ENCODE measurements at regions not wholly inside any gene's neighbourhood (a gene's known extent, or its start where the extent isn't known, plus 50 kb on each side); places are given as distances from the start of the nearest gene placed in this dataset.
A peak's percentile ranks its signal among the peaks of the same experiment; 100 is the strongest.

- Histone ChIP-seq H3K4me3 (ENCODE audit: low read depth, low read length) (no peak overlapping the region), H3K36me3 (ENCODE audit: control insufficient read depth, insufficient read depth, low read length) (no peaks in the 10 kb centered on the region), H3K27me3 (ENCODE audit: control insufficient read depth, insufficient read depth, low read length) (no peaks in the 10 kb centered on the region)
- FAIRE-seq (no peak), DNase-seq (ENCODE audit: low read depth) (no peak)
- TF ChIP-seq CTCF (IDR thresholded peaks at IDR 0.05; ENCODE audit: insufficient read depth, low read length, severe bottlenecking): no peak
These were observed 137.7 kb upstream of the CCDC150 start for GRCh38 chr2:196501836-196502235.

DNA sequence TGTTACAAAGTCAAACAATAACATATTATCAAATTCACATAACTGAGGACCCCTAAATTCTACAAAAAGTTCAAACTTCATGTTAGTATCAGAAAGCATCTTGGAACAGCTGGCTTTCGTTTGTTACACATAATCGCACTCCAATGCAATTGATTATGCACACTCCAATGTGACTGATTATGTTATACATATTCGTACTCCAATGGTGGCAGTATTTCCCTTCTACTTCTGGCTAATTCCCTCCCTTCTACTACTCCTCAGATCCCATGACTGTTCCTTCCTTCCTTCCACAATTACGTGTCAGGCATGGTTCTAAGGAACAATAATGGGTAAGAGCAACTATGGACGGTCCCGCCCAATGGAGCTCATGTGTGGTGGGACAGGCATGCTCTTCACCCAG lies 137.1 kb upstream of the CCDC150 start:
- H3K27me3 ChIP-seq (ENCODE audit: control insufficient read depth, insufficient read depth, low read length): no peaks in the 10 kb centered on the region
- no peak for DNase-seq (ENCODE audit: low read depth)
- TF ChIP-seq CTCF (IDR thresholded peaks at IDR 0.05; ENCODE audit: insufficient read depth, low read length, severe bottlenecking): no peak
- no peak overlapping the region for H3K4me3 ChIP-seq (ENCODE audit: low read depth, low read length)
- no peaks in the 10 kb centered on the region for H3K36me3 ChIP-seq (ENCODE audit: control insufficient read depth, insufficient read depth, low read length)
- peak; percentile 7 for FAIRE-seq

- Histone ChIP-seq H3K4me3 (ENCODE audit: low read depth, low read length) (no peak overlapping the region), H3K27me3 (ENCODE audit: control insufficient read depth, insufficient read depth, low read length) (no peaks in the 10 kb centered on the region), H3K36me3 (ENCODE audit: control insufficient read depth, insufficient read depth, low read length) (no peaks in the 10 kb centered on the region)
- no peak for TF ChIP-seq CTCF (IDR thresholded peaks at IDR 0.05; ENCODE audit: insufficient read depth, low read length, severe bottlenecking)
- DNase-seq (ENCODE audit: low read depth) (no peak), FAIRE-seq (no peak)
These were observed 136.1 kb upstream of the CCDC150 start for GRCh38 chr2:196503398-196503797.

DNA sequence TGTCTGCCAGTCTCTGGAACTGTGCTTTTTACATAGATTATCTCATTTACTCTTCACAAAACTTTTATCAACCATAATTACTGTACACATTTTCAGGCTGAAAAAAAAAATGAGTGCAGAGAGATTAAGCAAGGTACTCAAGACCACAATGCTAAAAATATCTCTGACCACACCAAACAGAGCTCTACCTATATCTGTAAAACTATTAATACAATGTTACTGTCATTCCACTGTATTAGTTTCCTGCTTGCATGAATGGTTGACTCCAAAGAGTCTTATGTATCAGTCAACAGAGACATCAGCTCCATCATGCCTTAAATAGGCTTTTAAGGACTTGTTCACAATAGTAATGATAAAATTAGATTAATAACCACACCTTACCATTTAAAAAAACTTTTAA lies 134.7 kb upstream of the CCDC150 start:
- Histone ChIP-seq H3K27me3 (ENCODE audit: control insufficient read depth, insufficient read depth, low read length) (no peaks in the 10 kb centered on the region), H3K36me3 (ENCODE audit: control insufficient read depth, insufficient read depth, low read length) (no peaks in the 10 kb centered on the region), H3K4me3 (ENCODE audit: low read depth, low read length) (no peak overlapping the region)
- FAIRE-seq: no peak
- no peak for TF ChIP-seq CTCF (IDR thresholded peaks at IDR 0.05; ENCODE audit: insufficient read depth, low read length, severe bottlenecking)
- no peak for DNase-seq (ENCODE audit: low read depth)

DNA sequence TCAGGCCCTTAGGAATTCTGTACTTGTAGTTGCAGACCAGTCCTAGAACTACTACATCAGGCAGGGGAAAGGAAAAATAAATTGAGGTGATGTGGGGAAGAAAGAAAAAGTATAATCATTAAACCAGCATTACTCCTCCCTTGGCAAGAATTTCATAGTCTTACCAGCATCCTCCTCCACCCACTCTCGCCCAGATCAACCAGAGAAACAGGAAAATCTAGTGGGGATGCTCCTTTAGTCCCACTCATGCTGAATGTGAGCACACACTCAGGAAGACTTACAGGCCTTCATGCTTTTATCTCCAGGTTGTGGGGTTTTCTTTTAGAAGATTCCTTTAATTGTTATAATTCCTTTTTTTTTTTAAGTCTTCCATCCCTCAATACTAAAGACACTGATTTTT lies 129.3 kb upstream of the CCDC150 start:
- no peak overlapping the region for H3K4me3 ChIP-seq (ENCODE audit: low read depth, low read length)
- no peaks in the 10 kb centered on the region for H3K27me3 ChIP-seq (ENCODE audit: control insufficient read depth, insufficient read depth, low read length)
- FAIRE-seq (no peak), DNase-seq (ENCODE audit: low read depth) (peak; percentile 30)
- no peak for TF ChIP-seq CTCF (IDR thresholded peaks at IDR 0.05; ENCODE audit: insufficient read depth, low read length, severe bottlenecking)
- no peaks in the 10 kb centered on the region for H3K36me3 ChIP-seq (ENCODE audit: control insufficient read depth, insufficient read depth, low read length)
